Neural crest cell (in vitro differentiated cells): ENCODE measurements at regions not wholly inside any gene's neighbourhood (a gene's known extent, or its start where the extent isn't known, plus 50 kb on each side); places are given as distances from the start of the nearest gene placed in this dataset.

Source experiments
- DNase-seq: peaks from one replicate; pipeline ENCODE4 v3.0.0; 2021; ENCODE audit warnings: low read depth, mixed read lengths, low spot score
- H3K27ac Mint-ChIP-seq: one replicate; pipeline ENCODE4 v1.8.0; 2021; ENCODE audit warnings: mild to moderate bottlenecking, mixed read lengths; ENCODE audit not compliant: unreplicated experiment
- H3K27me3 Mint-ChIP-seq: 2 replicates; pipeline ENCODE4 v1.8.0; 2021; ENCODE audit warnings: low read depth, mild to moderate bottlenecking, mixed read lengths
- H3K36me3 Mint-ChIP-seq: 2 replicates; pipeline ENCODE4 v1.8.0; 2021; ENCODE audit warnings: low read depth, mild to moderate bottlenecking, mixed read lengths
- H3K4me1 Mint-ChIP-seq: 2 replicates; pipeline ENCODE4 v1.8.0; 2021; ENCODE audit warnings: mixed read lengths
- H3K4me3 Mint-ChIP-seq: one replicate; pipeline ENCODE4 v1.8.0; 2021; ENCODE audit warnings: mild to moderate bottlenecking, mixed read lengths
- H3K9me3 Mint-ChIP-seq: 2 replicates; pipeline ENCODE4 v1.8.0; 2021; ENCODE audit warnings: mixed read lengths
- CTCF ChIP-seq: fragments of 200-600 bp; sonication (generic); conservative IDR thresholded peaks from 2 replicates; pipeline ENCODE4 v1.5.0; 2021; ENCODE audit warnings: antibody characterized with exemption, mild to moderate bottlenecking

GRCh38 chr10:64071218-64071617, 550.0 kb downstream of the REEP3 start:
- H3K27ac Mint-ChIP-seq, result no peak overlapping the region

GRCh38 chr10:64075604-64076003, 554.4 kb downstream of the REEP3 start:
- Mint-ChIP-seq H3K4me1 (peaks cover 6% of the 10 kb centered on the region), H3K4me3 (no peak overlapping the region), H3K27ac (no peak overlapping the region), H3K9me3 (no peaks in the 10 kb centered on the region), H3K27me3 (no peaks in the 10 kb centered on the region), H3K36me3 (no peaks in the 10 kb centered on the region)
- no peak for DNase-seq
- no peak for TF ChIP-seq CTCF

More at GRCh38 chr10:64071218-64071617, 550.0 kb downstream of the REEP3 start:
- H3K4me1 Mint-ChIP-seq, result peaks cover 7% of the 10 kb centered on the region
- H3K36me3 Mint-ChIP-seq, result no peaks in the 10 kb centered on the region
- no peaks in the 10 kb centered on the region for H3K9me3 Mint-ChIP-seq
- no peak for DNase-seq
- no peaks in the 10 kb centered on the region for H3K27me3 Mint-ChIP-seq
- no peak for TF ChIP-seq CTCF
- H3K4me3 Mint-ChIP-seq, result no peak overlapping the region

GRCh38 chr10:64076322-64076940, 555.2 kb downstream of the REEP3 start:
- H3K4me1 Mint-ChIP-seq, result peaks cover 6% of the 10 kb centered on the region

GRCh38 chr10:64079341-64079740, 558.1 kb downstream of the REEP3 start:
- Mint-ChIP-seq H3K4me1 (peaks cover 6% of the 10 kb centered on the region), H3K9me3 (no peaks in the 10 kb centered on the region), H3K4me3 (no peak overlapping the region), H3K27me3 (no peaks in the 10 kb centered on the region), H3K27ac (no peak overlapping the region), H3K36me3 (no peaks in the 10 kb centered on the region)
- no peak for DNase-seq
- TF ChIP-seq CTCF, result no peak

More at GRCh38 chr10:64076322-64076940, 555.2 kb downstream of the REEP3 start:
- no peaks in the 10 kb centered on the region for H3K27me3 Mint-ChIP-seq
- H3K9me3 Mint-ChIP-seq, result no peaks in the 10 kb centered on the region
- no peaks in the 10 kb centered on the region for H3K36me3 Mint-ChIP-seq
- H3K4me3 Mint-ChIP-seq, result no peak overlapping the region
- no peak for DNase-seq
- no peak overlapping the region for H3K27ac Mint-ChIP-seq
- TF ChIP-seq CTCF, result no peak

- Mint-ChIP-seq H3K9me3 (no peaks in the 10 kb centered on the region), H3K27me3 (no peaks in the 10 kb centered on the region), H3K36me3 (no peaks in the 10 kb centered on the region), H3K27ac (no peak overlapping the region), H3K4me3 (no peak overlapping the region), H3K4me1 (peaks cover 6% of the 10 kb centered on the region)
- TF ChIP-seq CTCF, result no peak
- DNase-seq, result no peak
Observed at GRCh38 chr10:64080071-64080470, 558.9 kb downstream of the REEP3 start.
